H1 (cell line): ENCODE measurements at regions not wholly inside any gene's neighbourhood (a gene's known extent, or its start where the extent isn't known, plus 50 kb on each side); places are given as distances from the start of the nearest gene placed in this dataset.

Experiments used
- CTCF ChIA-PET: fragments of 300-600 bp; sonication (Branson Sonifier 250); formaldehyde crosslinking; loops from one replicate; lab custom pipeline; 2021; ENCODE audit not compliant: partially characterized antibody; lab: Charles Lee
- POLR2A ChIA-PET: fragments of 300-600 bp; sonication (Branson Sonifier 250); formaldehyde crosslinking; loops from one replicate; lab custom pipeline; 2021; ENCODE audit warnings: inconsistent platforms; ENCODE audit not compliant: partially characterized antibody; lab: Charles Lee
- DNase-seq, 2 experiments: peaks; one replicate each; pipeline versions ENCODE4 v3.0.0 to v3.0.0-alpha.2; 2010 to 2022; ENCODE audit warnings: low spot score in 2 of 2, low read depth in 1 of 2, mixed read lengths in 1 of 2
- FAIRE-seq: peaks from 2 replicates; lab custom pipeline; 2011; peaks lifted over from hg19 to GRCh38; lab: Jason Lieb, UNC
- H2AFZ ChIP-seq: 2 replicates; pipeline ENCODE4 v1.8.1; 2012; ENCODE audit warnings: low read length, inconsistent platforms
- H2AK5ac ChIP-seq: 2 replicates; pipeline ENCODE4 v1.6.1; 2013; ENCODE audit warnings: low read depth, low read length
- H2BK120ac ChIP-seq: replicated peaks from 2 replicates; pipeline ENCODE3; 2013; ENCODE audit warnings: low read depth, low read length, inconsistent platforms
- H2BK12ac ChIP-seq: 2 replicates; pipeline ENCODE4 v1.6.1; 2013; ENCODE audit warnings: low read depth, low read length
- H2BK15ac ChIP-seq: 2 replicates; pipeline ENCODE4 v1.6.1; 2013; ENCODE audit warnings: low read length
- H2BK20ac ChIP-seq: 2 replicates; pipeline ENCODE4 v1.6.1; 2013; ENCODE audit warnings: low read length
- H2BK5ac ChIP-seq: 2 replicates; pipeline ENCODE4 v1.6.1; 2013; ENCODE audit warnings: low read depth, low read length
- H3K14ac ChIP-seq: 2 replicates; pipeline ENCODE4 v1.6.1; 2013; ENCODE audit warnings: inconsistent platforms; ENCODE audit not compliant: insufficient read length
- H3K18ac ChIP-seq: 2 replicates; pipeline ENCODE4 v1.6.1; 2013; ENCODE audit warnings: low read length; ENCODE audit errors: extremely low read depth
- H3K23ac ChIP-seq: 2 replicates; pipeline ENCODE4 v1.6.1; 2013; ENCODE audit warnings: inconsistent platforms; ENCODE audit not compliant: insufficient read length
- H3K23me2 ChIP-seq: 2 replicates; pipeline ENCODE4 v1.6.1; 2013; ENCODE audit warnings: low read depth, low read length
- H3K27ac ChIP-seq: 2 replicates; pipeline ENCODE4 v1.6.1; 2011; ENCODE audit warnings: low read depth, low read length, inconsistent platforms
- H3K27me3 ChIP-seq, 4 experiments: replicated peaks in 1 of 4; 1 replicate in 1 of 4; 2 replicates in 3 of 4; pipeline versions ENCODE4 v1.6.1 to v1.8.1; 2011 to 2013; ENCODE audit warnings: low read length in 3 of 4, mild to moderate bottlenecking in 3 of 4, inconsistent platforms in 2 of 4, mixed read lengths in 2 of 4, moderate library complexity in 1 of 4; ENCODE audit not compliant: control insufficient read depth in 3 of 4, insufficient read depth in 3 of 4; ENCODE audit errors: extremely low read depth in 1 of 4
- H3K36me3 ChIP-seq, 4 experiments: 2 replicates each; pipeline versions ENCODE4 v1.6.1 to v1.8.1; 2011 to 2013; ENCODE audit warnings: mild to moderate bottlenecking in 4 of 4, low read length in 3 of 4, moderate library complexity in 2 of 4, control low read depth in 1 of 4, inconsistent platforms in 1 of 4; ENCODE audit not compliant: insufficient read depth in 4 of 4, control insufficient read depth in 2 of 4
- H3K4ac ChIP-seq: replicated peaks from 2 replicates; pipeline ENCODE3; 2013; ENCODE audit warnings: low read length, low read depth, mixed read lengths, inconsistent platforms; ENCODE audit not compliant: insufficient read length
- H3K4me1 ChIP-seq, 4 experiments: replicated peaks in 1 of 4; 1 replicate in 1 of 4; 2 replicates in 3 of 4; pipeline versions ENCODE4 v1.6.1 to v1.8.1; 2011 to 2013; ENCODE audit warnings: low read length in 3 of 4, inconsistent platforms in 2 of 4, mixed read lengths in 1 of 4; ENCODE audit not compliant: insufficient read depth in 4 of 4, control insufficient read depth in 3 of 4
- H3K4me2 ChIP-seq, 2 experiments: 2 replicates each; pipeline versions ENCODE4 v1.6.1 to v1.8.1; 2011 to 2013; ENCODE audit warnings: low read depth in 2 of 2, low read length in 2 of 2, control low read depth in 1 of 2, inconsistent platforms in 1 of 2, mild to moderate bottlenecking in 1 of 2; ENCODE audit not compliant: insufficient read depth in 1 of 2
- H3K4me3 ChIP-seq, 4 experiments: fragments of 200-600, 300-600 bp in 1 of 4; sonication (generic), shearing (Covaris generic), sonication (Bioruptor Twin) in 1 of 4; 2 replicates each; pipeline versions ENCODE4 v1.5.1 to v1.8.1; 2011 to 2016; ENCODE audit warnings: low read length in 4 of 4, low read depth in 3 of 4, control low read depth in 2 of 4, inconsistent platforms in 2 of 4, mild to moderate bottlenecking in 2 of 4, mixed read lengths in 1 of 4, moderate library complexity in 1 of 4; ENCODE audit not compliant: insufficient read depth in 2 of 4; ENCODE audit errors: extremely low read depth in 1 of 4
- H3K56ac ChIP-seq: replicated peaks from 2 replicates; pipeline ENCODE3; 2013; ENCODE audit warnings: low read depth, mild to moderate bottlenecking, mixed read lengths, low read length, inconsistent platforms; ENCODE audit not compliant: insufficient read length
- H3K79me1 ChIP-seq: 2 replicates; pipeline ENCODE4 v1.6.1; 2013; ENCODE audit warnings: low read depth, low read length, control low read depth
- H3K79me2 ChIP-seq, 2 experiments: 2 replicates each; pipeline versions ENCODE4 v1.6.1 to v1.8.1; 2012 to 2013; ENCODE audit warnings: low read length in 2 of 2, mild to moderate bottlenecking in 2 of 2, inconsistent platforms in 1 of 2; ENCODE audit not compliant: insufficient read depth in 2 of 2, control insufficient read depth in 1 of 2
- H3K9ac ChIP-seq, 4 experiments: replicated peaks in 1 of 4; 1 replicate in 1 of 4; 2 replicates in 3 of 4; pipeline versions ENCODE4 v1.6.1 to v1.8.1; 2011 to 2013; ENCODE audit warnings: low read depth in 3 of 4, low read length in 3 of 4, control low read depth in 2 of 4, mild to moderate bottlenecking in 2 of 4, moderate library complexity in 2 of 4, inconsistent platforms in 1 of 4; ENCODE audit errors: extremely low read depth in 1 of 4
- H3K9me3 ChIP-seq, 2 experiments: 2 replicates each; pipeline versions ENCODE4 v1.6.1 to v1.8.1; 2012 to 2013; ENCODE audit warnings: mild to moderate bottlenecking in 2 of 2, moderate library complexity in 2 of 2, control low read depth in 1 of 2, inconsistent platforms in 1 of 2, low read depth in 1 of 2, low read length in 1 of 2, mixed read lengths in 1 of 2; ENCODE audit not compliant: insufficient read depth in 2 of 2
- H4K20me1 ChIP-seq, 2 experiments: replicated peaks in 1 of 2; 2 replicates each; pipeline versions ENCODE3 to v1.8.1; 2011 to 2013; ENCODE audit warnings: inconsistent platforms in 2 of 2, low read length in 2 of 2, mild to moderate bottlenecking in 1 of 2; ENCODE audit not compliant: insufficient read depth in 2 of 2, control insufficient read depth in 1 of 2
- H4K5ac ChIP-seq: 2 replicates; pipeline ENCODE4 v1.6.1; 2013; ENCODE audit warnings: low read length, low read depth, mixed read lengths, inconsistent platforms; ENCODE audit not compliant: insufficient read length
- H4K8ac ChIP-seq: 2 replicates; pipeline ENCODE4 v1.8.0; 2013; ENCODE audit warnings: mild to moderate bottlenecking, moderate library complexity, low read length, inconsistent platforms; ENCODE audit not compliant: insufficient read depth; ENCODE audit errors: extremely low read depth
- H4K91ac ChIP-seq: replicated peaks from 2 replicates; pipeline ENCODE3; 2013; ENCODE audit warnings: low read length, mixed read lengths, inconsistent platforms; ENCODE audit not compliant: insufficient read length
- CHD2 ChIP-seq: IDR thresholded peaks from 2 replicates; pipeline ENCODE4 v1.6.1; 2012; ENCODE audit warnings: low read length, improper control_type of control experiment
- CTBP2 ChIP-seq: IDR thresholded peaks from 2 replicates; pipeline ENCODE4 v1.7.0; 2011; ENCODE audit warnings: borderline replicate concordance, mild to moderate bottlenecking, moderate library complexity, mixed read lengths, low read length; ENCODE audit not compliant: insufficient read depth, insufficient read length
- GABPA ChIP-seq: IDR thresholded peaks from 2 replicates; pipeline ENCODE4 v1.6.1; 2011; ENCODE audit warnings: mild to moderate bottlenecking, low read length, moderate library complexity, borderline replicate concordance; ENCODE audit not compliant: insufficient read depth
- GTF2F1 ChIP-seq: IDR thresholded peaks from 2 replicates; pipeline ENCODE4 v1.6.1; 2012; ENCODE audit warnings: low read depth, low read length, improper control_type of control experiment, borderline replicate concordance
- KDM4A ChIP-seq: IDR thresholded peaks from one replicate; pipeline ENCODE4 v1.7.1; 2012; ENCODE audit warnings: low read depth, mild to moderate bottlenecking, moderate library complexity, low read length, inconsistent platforms; ENCODE audit not compliant: severe bottlenecking
- MAX ChIP-seq: IDR thresholded peaks from 2 replicates; pipeline ENCODE4 v1.6.1; 2012; ENCODE audit warnings: inconsistent platforms
- POLR2A ChIP-seq, 2 experiments: IDR thresholded peaks; 1 replicate in 1 of 2; 2 replicates in 1 of 2; pipeline ENCODE4 v1.6.1; 2011; ENCODE audit warnings: low read depth in 2 of 2, low read length in 2 of 2, mild to moderate bottlenecking in 2 of 2; ENCODE audit errors: control extremely low read depth in 1 of 2
- POU5F1 ChIP-seq: IDR thresholded peaks from 2 replicates; pipeline ENCODE4 v1.6.1; 2011; ENCODE audit warnings: low read depth, mild to moderate bottlenecking, low read length, moderate library complexity
- RXRA ChIP-seq: IDR thresholded peaks from 2 replicates; pipeline ENCODE4 v1.6.1; 2011; ENCODE audit warnings: low read depth, mild to moderate bottlenecking, low read length, moderate library complexity; ENCODE audit not compliant: insufficient read depth
- SAP30 ChIP-seq: fragments of 300-600 bp; sonication (generic); IDR thresholded peaks from 2 replicates; pipeline ENCODE4 v1.7.1; 2012; ENCODE audit warnings: low read length, moderate library complexity, mild to moderate bottlenecking, inconsistent platforms; ENCODE audit not compliant: insufficient read depth, insufficient replicate concordance
- SP2 ChIP-seq: IDR thresholded peaks from 2 replicates; pipeline ENCODE4 v1.6.1; 2012; ENCODE audit warnings: mild to moderate bottlenecking, low read length, inconsistent platforms
- SP4 ChIP-seq: IDR thresholded peaks from 2 replicates; pipeline ENCODE4 v1.6.1; 2012; ENCODE audit warnings: low read length, inconsistent platforms
- TEAD4 ChIP-seq: IDR thresholded peaks from 2 replicates; pipeline ENCODE4 v1.6.1; 2012; ENCODE audit warnings: low read depth, low read length, inconsistent platforms, mixed read lengths
- YY1 ChIP-seq: IDR thresholded peaks from 2 replicates; pipeline ENCODE4 v1.6.1; 2011; ENCODE audit warnings: low read depth, mild to moderate bottlenecking, low read length
- WGBS, 2 experiments: shearing (Covaris generic) in 1 of 2; methylation state at CpG; one replicate each; pipeline versions ENCODE4 v1.1.6 to v1.1.7; 2013 to 2015; ENCODE audit warnings: low lambda C conversion rate in 2 of 2, mixed read lengths in 2 of 2, inconsistent platforms in 1 of 2, low coverage in 1 of 2, missing lambda C conversion rate in 1 of 2; ENCODE audit not compliant: insufficient replicate concordance in 2 of 2, insufficient coverage in 1 of 2, insufficient read length in 1 of 2; ENCODE audit errors: extremely low coverage in 1 of 2, missing lambda C conversion rate in 1 of 2; 5-methylcytosine and 5-hydroxymethylcytosine counted together
- TF ChIP-seq, protein P1 (sequence below): IDR thresholded peaks from 2 replicates; pipeline ENCODE4 v1.6.1; 2011; ENCODE audit warnings: low read depth, mild to moderate bottlenecking, low read length; ENCODE audit not compliant: insufficient read depth

GRCh38 chr2:181116261-181116660 lies 135.9 kb downstream of the UBE2E3 start:
- H2BK5ac ChIP-seq: no peak overlapping the region
- H3K18ac ChIP-seq: no peak overlapping the region
- H2BK20ac ChIP-seq: no peak overlapping the region
- ChIA-PET POLR2A (no interaction called here), CTCF (interaction anchor here (1.5 to 3.4 kb wide), 2 partner anchors 11 to 28 kb away, joined by 3 to 10 read pairs; no protein-coding TSS in a partner anchor)
- FAIRE-seq (no peak), DNase-seq (no peak)
- no peaks in the 10 kb centered on the region for H3K23me2 ChIP-seq
- H3K23ac ChIP-seq: no peak overlapping the region
- H4K5ac ChIP-seq: no peak overlapping the region
- no peaks in the 10 kb centered on the region for H4K20me1 ChIP-seq
- H3K27me3 ChIP-seq: no peaks in the 10 kb centered on the region
- H3K79me2 ChIP-seq: no peaks in the 10 kb centered on the region
- no peak overlapping the region for H3K9ac ChIP-seq
- H3K4me3 ChIP-seq: no peak overlapping the region
- H3K27ac ChIP-seq: no peak overlapping the region
- H4K91ac ChIP-seq: no peak overlapping the region
- H4K8ac ChIP-seq: no peak overlapping the region
- H3K79me1 ChIP-seq: no peaks in the 10 kb centered on the region
- no peak overlapping the region for H3K4me2 ChIP-seq
- H2AFZ ChIP-seq: no peak overlapping the region
- no peak overlapping the region for H3K56ac ChIP-seq
- H3K4me1 ChIP-seq: no peaks in the 10 kb centered on the region
- H2BK15ac ChIP-seq: no peak overlapping the region
- no peak overlapping the region for H2BK120ac ChIP-seq
- no peaks in the 10 kb centered on the region for H3K36me3 ChIP-seq
- H3K9me3 ChIP-seq: no peaks in the 10 kb centered on the region
- H2BK12ac ChIP-seq: no peak overlapping the region
- no peak overlapping the region for H3K14ac ChIP-seq
- no peak overlapping the region for H3K4ac ChIP-seq
- WGBS, 2 experiments: 93% methylated on average over 1 of the region's 1 CpG; no CpG with 5 or more reads in 1 of the 2 experiments
- H2AK5ac ChIP-seq: no peak overlapping the region
- TF ChIP-seq SP2 (no peak), POLR2A (IDR thresholded peaks at IDR 0.05; ENCODE audit: control extremely low read depth in 1 of 2, low read depth in 2 of 2, low read length in 2 of 2) (no peak), GABPA (no peak), POU5F1 (no peak), YY1 (no peak), KDM4A (no peak), RXRA (no peak), SP4 (no peak), CHD2 (no peak), GTF2F1 (no peak), MAX (no peak), CTBP2 (no peak), SAP30 (no peak), TEAD4 (no peak)
- TF ChIP-seq, protein P1, sequence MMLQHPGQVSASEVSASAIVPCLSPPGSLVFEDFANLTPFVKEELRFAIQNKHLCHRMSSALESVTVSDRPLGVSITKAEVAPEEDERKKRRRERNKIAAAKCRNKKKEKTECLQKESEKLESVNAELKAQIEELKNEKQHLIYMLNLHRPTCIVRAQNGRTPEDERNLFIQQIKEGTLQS: no peak
